Right atrium auricular region (tissue), 2 donors: ENCODE measurements at regions not wholly inside any gene's neighbourhood (a gene's known extent, or its start where the extent isn't known, plus 50 kb on each side); places are given as distances from the start of the nearest gene placed in this dataset.

Source experiments
- DNase-seq: peaks from one replicate; pipeline ENCODE4 v3.0.0-alpha.2; 2019; ENCODE audit warnings: low spot score
- H3K27ac ChIP-seq, 2 donors: fragments of 200-600 bp; sonication (generic); 1 replicate in 1 of 2; 2 replicates in 1 of 2; pipeline ENCODE4 v1.5.1; 2016 to 2019
- H3K27me3 ChIP-seq, 2 donors: fragments of 200-600 bp; sonication (generic); one replicate each; pipeline versions ENCODE4 v1.5.1 to v1.6.0; 2017 to 2019
- H3K36me3 ChIP-seq: fragments of 200-600 bp; sonication (generic); one replicate; pipeline ENCODE4 v1.5.1; 2016
- H3K4me1 ChIP-seq, 2 donors: fragments of 200-600 bp; sonication (generic); one replicate each; pipeline versions ENCODE4 v1.5.1 to v1.6.0; 2017 to 2019
- H3K4me3 ChIP-seq, 2 donors: fragments of 200-600 bp; sonication (generic); 1 replicate in 1 of 2; 2 replicates in 1 of 2; pipeline ENCODE4 v1.5.1; 2017 to 2019; ENCODE audit warnings: mild to moderate bottlenecking in 1 of 2, moderate library complexity in 1 of 2
- H3K9me3 ChIP-seq, 2 donors: fragments of 200-600 bp; sonication (generic); one replicate each; pipeline ENCODE4 v1.5.1; 2019
- TF ChIP-seq, protein P1 (sequence below), 2 donors: fragments of 200-600 bp; sonication (generic); IDR thresholded peaks; one replicate each; pipeline ENCODE4 v1.5.1; 2019; ENCODE audit warnings: antibody characterized with exemption in 2 of 2

DNA sequence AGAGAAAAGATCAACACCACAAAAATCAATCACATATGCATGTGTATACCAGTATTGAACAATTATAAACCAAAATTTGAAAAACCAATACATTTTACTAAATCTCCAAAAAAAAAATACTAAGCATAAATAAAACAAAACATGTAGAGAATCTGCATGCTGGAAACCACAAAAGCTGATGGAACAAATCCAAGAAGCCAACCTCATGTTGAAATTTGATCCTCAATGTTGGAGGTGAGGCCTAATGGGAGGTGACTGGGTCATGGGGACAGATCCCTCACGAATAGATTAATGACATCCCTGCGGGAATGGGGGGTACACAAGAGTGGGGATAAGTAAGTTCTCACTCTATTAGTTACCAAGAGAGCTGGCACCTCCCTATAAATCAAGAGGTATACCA lies 82.5 kb downstream of the OAT start:
- peaks cover 0 to 5% of the 10 kb centered on the region in 2 donors for H3K9me3 ChIP-seq
- DNase-seq = no peak
- H3K4me3 ChIP-seq = no peak overlapping the region
- no peaks in the 10 kb centered on the region for H3K36me3 ChIP-seq
- TF ChIP-seq, protein P1, sequence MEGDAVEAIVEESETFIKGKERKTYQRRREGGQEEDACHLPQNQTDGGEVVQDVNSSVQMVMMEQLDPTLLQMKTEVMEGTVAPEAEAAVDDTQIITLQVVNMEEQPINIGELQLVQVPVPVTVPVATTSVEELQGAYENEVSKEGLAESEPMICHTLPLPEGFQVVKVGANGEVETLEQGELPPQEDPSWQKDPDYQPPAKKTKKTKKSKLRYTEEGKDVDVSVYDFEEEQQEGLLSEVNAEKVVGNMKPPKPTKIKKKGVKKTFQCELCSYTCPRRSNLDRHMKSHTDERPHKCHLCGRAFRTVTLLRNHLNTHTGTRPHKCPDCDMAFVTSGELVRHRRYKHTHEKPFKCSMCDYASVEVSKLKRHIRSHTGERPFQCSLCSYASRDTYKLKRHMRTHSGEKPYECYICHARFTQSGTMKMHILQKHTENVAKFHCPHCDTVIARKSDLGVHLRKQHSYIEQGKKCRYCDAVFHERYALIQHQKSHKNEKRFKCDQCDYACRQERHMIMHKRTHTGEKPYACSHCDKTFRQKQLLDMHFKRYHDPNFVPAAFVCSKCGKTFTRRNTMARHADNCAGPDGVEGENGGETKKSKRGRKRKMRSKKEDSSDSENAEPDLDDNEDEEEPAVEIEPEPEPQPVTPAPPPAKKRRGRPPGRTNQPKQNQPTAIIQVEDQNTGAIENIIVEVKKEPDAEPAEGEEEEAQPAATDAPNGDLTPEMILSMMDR (IDR thresholded peaks at IDR 0.05) = no peak
- no peaks in the 10 kb centered on the region for H3K4me1 ChIP-seq
- no peak overlapping the region for H3K27ac ChIP-seq
- no peaks in the 10 kb centered on the region for H3K27me3 ChIP-seq

DNA sequence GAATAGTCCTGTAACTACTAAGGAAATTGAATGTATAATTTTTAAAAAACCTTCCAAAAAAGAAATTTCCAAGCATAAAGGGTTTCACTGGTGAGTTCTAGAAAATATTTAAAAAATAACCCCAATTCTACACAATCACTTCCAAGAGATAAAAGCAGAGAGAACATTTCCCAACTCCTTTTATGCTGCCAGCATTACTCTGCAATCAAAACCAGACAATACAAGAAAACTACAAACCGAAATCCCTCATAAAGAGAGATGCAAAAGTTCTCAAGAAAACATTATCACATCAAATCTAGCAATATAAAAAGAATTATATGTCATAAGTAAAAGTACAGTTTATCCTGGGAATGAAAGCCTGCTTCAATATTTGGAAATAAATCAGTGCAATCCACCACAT lies 84.8 kb downstream of the OAT start:
- no peaks in the 10 kb centered on the region for H3K4me1 ChIP-seq
- H3K4me3 ChIP-seq = no peak overlapping the region
- no peak overlapping the region for H3K27ac ChIP-seq
- no peaks in the 10 kb centered on the region for H3K36me3 ChIP-seq
- no peak for DNase-seq
- peaks cover 0 to 8% of the 10 kb centered on the region in 2 donors for H3K9me3 ChIP-seq
- H3K27me3 ChIP-seq = no peaks in the 10 kb centered on the region
- TF ChIP-seq, protein P1 (IDR thresholded peaks at IDR 0.05) = no peak

DNA sequence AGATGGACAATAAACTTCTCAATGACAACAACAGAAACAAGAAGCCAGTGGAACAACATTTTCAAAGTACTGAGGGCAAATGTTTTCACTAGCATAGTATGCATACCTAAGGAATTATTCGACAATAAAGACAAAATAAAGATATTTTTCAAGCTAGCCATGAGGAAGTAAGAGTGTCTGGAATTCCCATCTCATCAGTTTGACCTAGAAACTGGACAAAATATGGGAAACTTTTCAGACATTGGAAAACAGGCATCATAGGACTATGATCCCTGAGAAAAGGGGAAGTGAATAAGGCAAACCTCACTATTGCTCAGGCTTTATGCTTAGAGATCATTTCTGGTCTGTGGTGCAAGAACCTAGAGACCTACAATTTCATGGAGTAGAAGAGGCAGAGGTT lies 86.3 kb downstream of the OAT start:
- TF ChIP-seq, protein P1 (IDR thresholded peaks at IDR 0.05) = no peak
- Histone ChIP-seq H3K4me1 (no peaks in the 10 kb centered on the region), H3K36me3 (no peaks in the 10 kb centered on the region), H3K27ac (no peak overlapping the region), H3K4me3 (no peak overlapping the region), H3K9me3 (peaks cover 0 to 8% of the 10 kb centered on the region in 2 donors), H3K27me3 (no peaks in the 10 kb centered on the region)
- DNase-seq = no peak

DNA sequence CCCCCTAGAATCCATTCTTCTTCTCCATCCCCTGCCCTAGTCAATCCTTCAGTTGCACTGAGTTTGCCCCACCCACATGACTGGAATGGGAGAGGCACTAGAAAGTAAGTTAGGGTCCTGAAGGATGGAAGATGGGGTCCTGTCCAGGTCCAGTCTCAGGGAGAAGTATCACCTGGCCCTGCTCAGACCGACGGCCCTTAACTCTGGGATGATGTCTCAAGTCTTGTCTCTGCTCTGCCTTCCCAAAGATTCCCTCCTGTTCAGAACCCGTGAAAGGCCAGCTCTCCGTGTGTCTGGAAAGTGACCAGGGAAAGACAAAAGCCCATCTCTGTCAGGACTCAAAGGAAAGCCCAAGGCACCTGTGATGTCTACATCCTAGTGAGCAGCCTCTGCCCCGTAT lies 88.8 kb downstream of the OAT start:
- TF ChIP-seq, protein P1 (IDR thresholded peaks at IDR 0.05) = no peak
- H3K4me1 ChIP-seq = no peaks in the 10 kb centered on the region
- H3K27me3 ChIP-seq = no peaks in the 10 kb centered on the region
- H3K4me3 ChIP-seq = no peak overlapping the region
- H3K9me3 ChIP-seq = peaks cover 0 to 8% of the 10 kb centered on the region in 2 donors
- DNase-seq = no peak
- H3K36me3 ChIP-seq = no peaks in the 10 kb centered on the region
- H3K27ac ChIP-seq = no peak overlapping the region

DNA sequence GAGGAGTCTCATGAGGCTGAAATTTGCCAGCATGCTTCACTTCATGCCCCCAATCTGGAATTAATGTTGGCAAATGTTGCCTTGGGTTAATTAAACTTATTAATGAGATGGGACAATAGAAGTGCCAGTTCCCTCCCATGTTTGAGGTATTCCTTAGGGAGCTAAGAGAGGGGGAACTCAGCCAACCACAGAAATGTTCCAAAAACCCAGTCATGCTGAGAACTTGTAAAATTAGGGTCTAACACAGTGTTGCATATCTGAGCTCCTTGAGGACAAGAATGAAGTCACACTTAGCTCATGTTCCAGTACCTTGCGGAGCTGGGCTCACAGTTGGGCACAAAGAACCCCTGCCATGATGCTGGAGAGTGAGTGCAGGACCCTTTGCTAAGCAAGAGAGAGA lies 89.4 kb downstream of the OAT start:
- H3K27ac ChIP-seq = no peak overlapping the region
- peaks cover 0 to 8% of the 10 kb centered on the region in 2 donors for H3K9me3 ChIP-seq
- H3K27me3 ChIP-seq = no peaks in the 10 kb centered on the region
- H3K4me3 ChIP-seq = no peak overlapping the region
- no peak for DNase-seq
- H3K4me1 ChIP-seq = no peaks in the 10 kb centered on the region
- H3K36me3 ChIP-seq = no peaks in the 10 kb centered on the region
- TF ChIP-seq, protein P1 (IDR thresholded peaks at IDR 0.05) = no peak

DNA sequence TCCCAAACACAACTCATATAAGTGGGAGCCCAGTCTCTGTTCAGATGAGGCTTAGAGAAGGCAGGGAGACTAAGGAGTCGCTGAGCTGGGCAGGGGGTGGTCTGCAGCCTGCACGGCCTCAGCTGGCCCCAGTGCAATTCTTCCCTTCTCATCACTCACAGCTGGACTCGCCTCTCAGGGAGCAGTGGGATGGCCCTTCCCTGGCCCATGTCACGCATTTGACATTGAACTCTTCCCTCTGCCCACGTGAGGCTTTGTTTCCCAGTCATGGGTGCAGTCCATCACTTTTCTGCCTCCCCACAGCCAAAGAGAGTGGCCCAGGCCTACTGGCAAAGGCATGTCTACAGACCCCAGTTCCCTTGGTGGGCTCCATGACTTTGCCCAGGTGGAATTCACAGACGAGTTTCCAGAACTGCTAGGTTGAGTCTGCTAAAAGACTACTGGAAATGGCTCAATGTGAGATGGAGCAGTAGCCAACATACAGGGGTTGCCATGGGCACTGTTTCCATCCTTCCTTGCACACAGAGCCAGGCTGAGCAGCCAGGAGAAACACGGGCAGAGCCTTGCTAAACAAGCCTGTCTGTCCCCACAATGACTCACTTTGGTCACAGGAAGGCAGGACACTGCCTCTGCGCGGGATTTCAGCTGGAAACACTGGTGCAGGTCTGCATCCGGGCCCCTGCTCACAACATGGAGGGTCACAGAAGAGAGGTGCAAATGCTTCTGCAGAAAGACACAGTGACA lies 90.1 kb downstream of the OAT start:
- no peak overlapping the region for H3K4me3 ChIP-seq
- no peak for DNase-seq
- H3K27me3 ChIP-seq = no peaks in the 10 kb centered on the region
- no peak overlapping the region for H3K27ac ChIP-seq
- TF ChIP-seq, protein P1 (IDR thresholded peaks at IDR 0.05) = no peak
- no peaks in the 10 kb centered on the region for H3K4me1 ChIP-seq
- peaks cover 0 to 8% of the 10 kb centered on the region in 2 donors for H3K9me3 ChIP-seq
- no peaks in the 10 kb centered on the region for H3K36me3 ChIP-seq
